GM23338 (cell line): ENCODE measurements at regions not wholly inside any gene's neighbourhood (a gene's known extent, or its start where the extent isn't known, plus 50 kb on each side); places are given as distances from the start of the nearest gene placed in this dataset.

Source experiments
- ATAC-seq: fragments of 200-7000 bp; cut with Tn5 transposase; 3 replicates; pipeline ENCODE4 v1.9.1; 2020
- DNase-seq: peaks from one replicate; pipeline ENCODE4 v3.0.0-alpha.2; 2015; ENCODE audit warnings: low spot score
- H2AFZ ChIP-seq: fragments of 200-600 bp; sonication (generic); 2 replicates; pipeline ENCODE4 v1.8.0; 2016; ENCODE audit warnings: antibody characterized with exemption, mild to moderate bottlenecking, moderate library complexity
- H3F3A ChIP-seq: fragments of 200-600 bp; sonication (generic); replicated peaks from 2 replicates; pipeline ENCODE4 v1.8.0; 2017; ENCODE audit warnings: antibody characterized with exemption, mixed run types, low read depth
- H3K27ac ChIP-seq: fragments of 200-600 bp; sonication (generic); 2 replicates; pipeline ENCODE4 v1.6.1; 2016; ENCODE audit warnings: low read depth
- H3K27me3 ChIP-seq: fragments of 200-600 bp; sonication (generic); 2 replicates; pipeline ENCODE4 v1.8.0; 2016; ENCODE audit warnings: mild to moderate bottlenecking, mixed run types, moderate library complexity; ENCODE audit not compliant: insufficient read depth
- H3K36me3 ChIP-seq: fragments of 200-600 bp; sonication (generic); 2 replicates; pipeline ENCODE4 v1.8.0; 2016; ENCODE audit warnings: mild to moderate bottlenecking; ENCODE audit not compliant: insufficient read depth
- H3K4me1 ChIP-seq: fragments of 200-600 bp; sonication (generic); 2 replicates; pipeline ENCODE4 v1.8.0; 2016; ENCODE audit warnings: mild to moderate bottlenecking, moderate library complexity; ENCODE audit not compliant: insufficient read depth
- H3K4me2 ChIP-seq: fragments of 200-600 bp; sonication (generic); 2 replicates; pipeline ENCODE4 v1.7.1; 2017; ENCODE audit warnings: mixed run types
- H3K4me3 ChIP-seq: fragments of 200-600 bp; sonication (generic); 2 replicates; pipeline ENCODE4 v1.6.1; 2016; ENCODE audit warnings: mixed run types
- H3K79me2 ChIP-seq: fragments of 200-600 bp; sonication (generic); replicated peaks from 2 replicates; pipeline ENCODE4 v1.8.0; 2017; ENCODE audit warnings: mild to moderate bottlenecking; ENCODE audit not compliant: insufficient read depth
- H3K9me2 ChIP-seq: fragments of 200-600 bp; sonication (generic); 2 replicates; pipeline ENCODE4 v1.8.0; 2017; ENCODE audit not compliant: insufficient read depth
- H4K20me1 ChIP-seq: fragments of 200-600 bp; sonication (generic); replicated peaks from 2 replicates; pipeline ENCODE4 v1.8.0; 2017; ENCODE audit warnings: mild to moderate bottlenecking; ENCODE audit not compliant: insufficient read depth
- H3K27ac Mint-ChIP-seq: 2 replicates; pipeline ENCODE4 v1.8.0; 2020; ENCODE audit warnings: inconsistent platforms, mild to moderate bottlenecking, moderate library complexity, mixed read lengths
- H3K27me3 Mint-ChIP-seq: 3 replicates; pipeline ENCODE4 v1.8.0; 2022; ENCODE audit warnings: low read depth, mild to moderate bottlenecking, moderate library complexity, mixed read lengths, inconsistent platforms; ENCODE audit not compliant: insufficient read depth, poor library complexity
- H3K36me3 Mint-ChIP-seq: 3 replicates; pipeline ENCODE4 v1.8.0; 2021; ENCODE audit warnings: low read depth, mild to moderate bottlenecking, inconsistent platforms, moderate library complexity, mixed read lengths
- H3K4me1 Mint-ChIP-seq: 3 replicates; pipeline ENCODE4 v1.8.0; 2020; ENCODE audit warnings: mild to moderate bottlenecking, inconsistent platforms, mixed read lengths
- H3K4me3 Mint-ChIP-seq: 3 replicates; pipeline ENCODE4 v1.8.0; 2021; ENCODE audit warnings: moderate library complexity, mild to moderate bottlenecking, inconsistent platforms, mixed read lengths
- H3K9me3 Mint-ChIP-seq: 3 replicates; pipeline ENCODE4 v1.8.0; 2020; ENCODE audit warnings: moderate library complexity, mild to moderate bottlenecking, inconsistent platforms, mixed read lengths
- EZH2phosphoT487 ChIP-seq: fragments of 200-600 bp; sonication (generic); IDR thresholded peaks from one replicate; pipeline ENCODE4 v1.8.1; 2018; ENCODE audit warnings: antibody characterized with exemption; ENCODE audit not compliant: unreplicated experiment
- STAT1 ChIP-seq: IDR thresholded peaks from one replicate; pipeline ENCODE4 v1.6.1; 2016; ENCODE audit warnings: antibody characterized with exemption; ENCODE audit not compliant: unreplicated experiment
- ZNF114 ChIP-seq: fragments of 250-450 bp; sonication (Bioruptor Pico); IDR thresholded peaks from 2 replicates; pipeline ENCODE4 v1.5.0; 2020; ENCODE audit warnings: mild to moderate bottlenecking, moderate library complexity
- ZNF331 ChIP-seq: fragments of 250-450 bp; sonication (Bioruptor Pico); IDR thresholded peaks from 2 replicates; pipeline ENCODE4 v1.5.0; 2020; ENCODE audit warnings: low read depth, mild to moderate bottlenecking, moderate library complexity
- TF ChIP-seq, protein P1 (sequence below): IDR thresholded peaks from 2 replicates; pipeline ENCODE4 v1.6.1; 2016; ENCODE audit warnings: antibody characterized with exemption
- TF ChIP-seq, protein P2 (sequence below): IDR thresholded peaks from one replicate; pipeline ENCODE4 v1.6.1; 2018; ENCODE audit warnings: antibody characterized with exemption; ENCODE audit not compliant: unreplicated experiment

GRCh38 chr4:179803857-179804256 is 2361.6 kb upstream of the AGA start:
- Histone ChIP-seq H3F3A (no peaks in the 10 kb centered on the region), H3K27me3 (no peaks in the 10 kb centered on the region), H3K4me1 (no peaks in the 10 kb centered on the region), H3K4me2 (no peak overlapping the region), H3K4me3 (no peak overlapping the region), H3K79me2 (no peaks in the 10 kb centered on the region), H2AFZ (no peak overlapping the region), H4K20me1 (no peaks in the 10 kb centered on the region), H3K27ac (no peak overlapping the region), H3K36me3 (no peaks in the 10 kb centered on the region), H3K9me2 (no peaks in the 10 kb centered on the region)
- Mint-ChIP-seq H3K36me3 (no peaks in the 10 kb centered on the region), H3K9me3 (no peaks in the 10 kb centered on the region), H3K4me1 (0 out of 3 replicates have a peak, but pooled peaks cover 6% of the 10 kb centered on the region), H3K27ac (0 out of 2 replicates have a peak overlapping the region, but pooled peaks have one; percentile 49), H3K4me3 (no peak overlapping the region), H3K27me3 (no peaks in the 10 kb centered on the region)
- DNase-seq (no peak), ATAC-seq (no peak)
- no peak for TF ChIP-seq ZNF114 (CRISPR knock-in tag)
- no peak for TF ChIP-seq ZNF331 (CRISPR knock-in tag)
- TF ChIP-seq, protein P1, sequence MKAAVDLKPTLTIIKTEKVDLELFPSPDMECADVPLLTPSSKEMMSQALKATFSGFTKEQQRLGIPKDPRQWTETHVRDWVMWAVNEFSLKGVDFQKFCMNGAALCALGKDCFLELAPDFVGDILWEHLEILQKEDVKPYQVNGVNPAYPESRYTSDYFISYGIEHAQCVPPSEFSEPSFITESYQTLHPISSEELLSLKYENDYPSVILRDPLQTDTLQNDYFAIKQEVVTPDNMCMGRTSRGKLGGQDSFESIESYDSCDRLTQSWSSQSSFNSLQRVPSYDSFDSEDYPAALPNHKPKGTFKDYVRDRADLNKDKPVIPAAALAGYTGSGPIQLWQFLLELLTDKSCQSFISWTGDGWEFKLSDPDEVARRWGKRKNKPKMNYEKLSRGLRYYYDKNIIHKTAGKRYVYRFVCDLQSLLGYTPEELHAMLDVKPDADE: no peak

- no peaks in the 10 kb centered on the region for H4K20me1 ChIP-seq
- DNase-seq (no peak), ATAC-seq (no peak)
- no peaks in the 10 kb centered on the region for H3K27me3 ChIP-seq
- no peaks in the 10 kb centered on the region for H3K9me3 Mint-ChIP-seq
- no peak overlapping the region for H2AFZ ChIP-seq
- no peaks in the 10 kb centered on the region for H3K9me2 ChIP-seq
- no peak overlapping the region for H3K27ac ChIP-seq
- no peak overlapping the region for H3K4me2 ChIP-seq
- H3K4me1 ChIP-seq: no peaks in the 10 kb centered on the region
- H3F3A ChIP-seq: no peaks in the 10 kb centered on the region
- 0 out of 3 replicates have a peak, but pooled peaks cover 6% of the 10 kb centered on the region for H3K4me1 Mint-ChIP-seq
- no peak overlapping the region for H3K4me3 ChIP-seq
- H3K79me2 ChIP-seq: no peaks in the 10 kb centered on the region
- no peaks in the 10 kb centered on the region for H3K36me3 Mint-ChIP-seq
- H3K4me3 Mint-ChIP-seq: no peak overlapping the region
- TF ChIP-seq ZNF331 (CRISPR knock-in tag): no peak
- no peak for TF ChIP-seq EZH2phosphoT487
- TF ChIP-seq, protein P2, sequence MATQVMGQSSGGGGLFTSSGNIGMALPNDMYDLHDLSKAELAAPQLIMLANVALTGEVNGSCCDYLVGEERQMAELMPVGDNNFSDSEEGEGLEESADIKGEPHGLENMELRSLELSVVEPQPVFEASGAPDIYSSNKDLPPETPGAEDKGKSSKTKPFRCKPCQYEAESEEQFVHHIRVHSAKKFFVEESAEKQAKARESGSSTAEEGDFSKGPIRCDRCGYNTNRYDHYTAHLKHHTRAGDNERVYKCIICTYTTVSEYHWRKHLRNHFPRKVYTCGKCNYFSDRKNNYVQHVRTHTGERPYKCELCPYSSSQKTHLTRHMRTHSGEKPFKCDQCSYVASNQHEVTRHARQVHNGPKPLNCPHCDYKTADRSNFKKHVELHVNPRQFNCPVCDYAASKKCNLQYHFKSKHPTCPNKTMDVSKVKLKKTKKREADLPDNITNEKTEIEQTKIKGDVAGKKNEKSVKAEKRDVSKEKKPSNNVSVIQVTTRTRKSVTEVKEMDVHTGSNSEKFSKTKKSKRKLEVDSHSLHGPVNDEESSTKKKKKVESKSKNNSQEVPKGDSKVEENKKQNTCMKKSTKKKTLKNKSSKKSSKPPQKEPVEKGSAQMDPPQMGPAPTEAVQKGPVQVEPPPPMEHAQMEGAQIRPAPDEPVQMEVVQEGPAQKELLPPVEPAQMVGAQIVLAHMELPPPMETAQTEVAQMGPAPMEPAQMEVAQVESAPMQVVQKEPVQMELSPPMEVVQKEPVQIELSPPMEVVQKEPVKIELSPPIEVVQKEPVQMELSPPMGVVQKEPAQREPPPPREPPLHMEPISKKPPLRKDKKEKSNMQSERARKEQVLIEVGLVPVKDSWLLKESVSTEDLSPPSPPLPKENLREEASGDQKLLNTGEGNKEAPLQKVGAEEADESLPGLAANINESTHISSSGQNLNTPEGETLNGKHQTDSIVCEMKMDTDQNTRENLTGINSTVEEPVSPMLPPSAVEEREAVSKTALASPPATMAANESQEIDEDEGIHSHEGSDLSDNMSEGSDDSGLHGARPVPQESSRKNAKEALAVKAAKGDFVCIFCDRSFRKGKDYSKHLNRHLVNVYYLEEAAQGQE: no peak
- H3K36me3 ChIP-seq: no peaks in the 10 kb centered on the region
- no peaks in the 10 kb centered on the region for H3K27me3 Mint-ChIP-seq
- H3K27ac Mint-ChIP-seq: no peak overlapping the region
These were observed 2362.2 kb upstream of the AGA start for GRCh38 chr4:179804440-179804839.

DNA sequence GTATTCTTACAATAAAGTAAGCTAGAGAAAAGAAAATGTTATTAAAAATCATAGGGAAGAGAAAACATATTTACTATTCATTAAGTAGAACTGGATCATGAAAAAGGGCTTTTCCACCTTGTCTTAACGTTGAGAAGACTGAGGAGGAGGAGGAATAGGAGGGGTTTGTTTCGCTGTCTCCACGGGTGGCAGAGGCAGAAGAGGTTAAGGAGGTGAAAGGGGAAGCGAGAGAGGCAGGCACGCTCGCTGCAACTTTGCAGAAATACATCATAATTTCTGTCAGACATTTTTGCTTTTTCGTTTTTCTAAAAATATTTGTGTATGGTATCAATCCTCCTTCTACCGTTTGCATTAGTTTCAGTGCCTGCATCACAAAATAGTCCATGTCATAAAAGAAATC is 2375.1 kb upstream of the AGA start:
- no peaks in the 10 kb centered on the region for H3K9me2 ChIP-seq
- Mint-ChIP-seq H3K4me3 (no peak overlapping the region), H3K27ac (no peak overlapping the region), H3K36me3 (no peaks in the 10 kb centered on the region), H3K27me3 (no peaks in the 10 kb centered on the region), H3K4me1 (no peaks in the 10 kb centered on the region), H3K9me3 (no peaks in the 10 kb centered on the region)
- no peaks in the 10 kb centered on the region for H4K20me1 ChIP-seq
- H3K27ac ChIP-seq: no peak overlapping the region
- no peaks in the 10 kb centered on the region for H3K36me3 ChIP-seq
- no peaks in the 10 kb centered on the region for H3K79me2 ChIP-seq
- no peak overlapping the region for H3K4me2 ChIP-seq
- no peaks in the 10 kb centered on the region for H3K27me3 ChIP-seq
- no peak overlapping the region for H2AFZ ChIP-seq
- no peaks in the 10 kb centered on the region for H3F3A ChIP-seq
- H3K4me1 ChIP-seq: no peaks in the 10 kb centered on the region
- ATAC-seq (peak; percentile 34; the same call in 1 of the 3 replicates), DNase-seq (peak; percentile 6)
- H3K4me3 ChIP-seq: no peak overlapping the region
- no peak for TF ChIP-seq STAT1
